ENCODE measurements at regions not wholly inside any gene's neighbourhood (a gene's known extent, or its start where the extent isn't known, plus 50 kb on each side); places are given as distances from the start of the nearest gene placed in this dataset.
"Not testable (repeated sequence)": the region's sequence is repeated elsewhere in the genome, so short reads cannot be mapped to it uniquely, and the experiment has no call there.

GRCh38 chr1:234915924-234916675 is 212.5 kb downstream of the TOMM20 start:
- no peak for FAIRE-seq

- FAIRE-seq = no peak
These were observed 213.9 kb downstream of the TOMM20 start for GRCh38 chr1:234914606-234915290.

- no peak for FAIRE-seq
These were observed 214.9 kb downstream of the TOMM20 start for GRCh38 chr1:234913771-234914170.

GRCh38 chr1:234913278-234913649 is 215.4 kb downstream of the TOMM20 start:
- FAIRE-seq = no peak

- FAIRE-seq = no peak
These were observed 215.9 kb downstream of the TOMM20 start for GRCh38 chr1:234912548-234913277.

GRCh38 chr1:234911787-234912186 is 216.8 kb downstream of the TOMM20 start:
- no peak for FAIRE-seq

- not testable (repeated sequence) for FAIRE-seq
These were observed 217.5 kb downstream of the TOMM20 start for GRCh38 chr1:234911136-234911535.

GRCh38 chr1:234909851-234910250 is 218.8 kb downstream of the TOMM20 start:
- no peak for FAIRE-seq

GRCh38 chr1:234909307-234909810 is 219.3 kb downstream of the TOMM20 start:
- no peak for FAIRE-seq

GRCh38 chr1:234908571-234908970 is 220.1 kb downstream of the TOMM20 start:
- FAIRE-seq = no peak

GRCh38 chr1:234907940-234908405 is 220.7 kb downstream of the TOMM20 start:
- FAIRE-seq = no peak

GRCh38 chr1:234907208-234907939 is 221.3 kb downstream of the TOMM20 start:
- FAIRE-seq = no peak

GRCh38 chr1:234906654-234907053 is 222.0 kb downstream of the TOMM20 start:
- no peak for FAIRE-seq

GRCh38 chr1:234902774-234903547 is 225.7 kb downstream of the TOMM20 start:
- no peak for FAIRE-seq

- FAIRE-seq = no peak
These were observed 227.1 kb downstream of the TOMM20 start for GRCh38 chr1:234901491-234902049.

GRCh38 chr1:234900595-234900994 is 228.0 kb downstream of the TOMM20 start:
- no peak for FAIRE-seq

- no peak for FAIRE-seq
These were observed 228.9 kb downstream of the TOMM20 start for GRCh38 chr1:234899730-234900072.

- FAIRE-seq = no peak
These were observed 229.5 kb downstream of the TOMM20 start for GRCh38 chr1:234899041-234899729.

- no peak for FAIRE-seq
These were observed 230.1 kb downstream of the TOMM20 start for GRCh38 chr1:234898455-234899033.

- no peak for FAIRE-seq
These were observed 230.7 kb downstream of the TOMM20 start for GRCh38 chr1:234897754-234898454.

Measured in TTC549 (cell line).